SK-N-SH treated with all-trans-retinoic acid at 6 μM for 48 hours (cell line): ENCODE measurements at regions not wholly inside any gene's neighbourhood (a gene's known extent, or its start where the extent isn't known, plus 50 kb on each side); places are given as distances from the start of the nearest gene placed in this dataset.

Experiments
- ATAC-seq: fragments of 200-7000 bp; cut with Tn5 transposase; 3 replicates; pipeline ENCODE4 v1.9.1; 2020; ENCODE audit warnings: mild to moderate bottlenecking, moderate library complexity
- ARNTL ChIP-seq: fragments of 450-650 bp; formaldehyde crosslinking; IDR thresholded peaks from 2 replicates; pipeline ENCODE4 v1.5.0; 2020; ENCODE audit warnings: low read depth, mild to moderate bottlenecking, moderate library complexity, borderline replicate concordance
- BACH2 ChIP-seq: fragments of 250-450 bp; sonication (Bioruptor Pico); IDR thresholded peaks from 2 replicates; pipeline ENCODE4 v1.9.0; 2021; ENCODE audit warnings: mild to moderate bottlenecking, borderline replicate concordance
- CREB5 ChIP-seq: fragments of 250-450 bp; sonication (Bioruptor Pico); IDR thresholded peaks from 2 replicates; pipeline ENCODE4 v1.5.1; 2020; ENCODE audit warnings: low read depth, mild to moderate bottlenecking, moderate library complexity
- CSDC2 ChIP-seq: fragments of 250-450 bp; sonication (Bioruptor Pico); IDR thresholded peaks from 2 replicates; pipeline ENCODE4 v1.5.0; 2020; ENCODE audit warnings: mild to moderate bottlenecking, moderate library complexity
- CSRNP3 ChIP-seq: fragments of 250-450 bp; sonication (Bioruptor Pico); IDR thresholded peaks from 2 replicates; pipeline ENCODE4 v1.5.1; 2021; ENCODE audit warnings: mild to moderate bottlenecking, moderate library complexity
- ESRRG ChIP-seq: fragments of 250-450 bp; sonication (Bioruptor Pico); IDR thresholded peaks from 2 replicates; pipeline ENCODE4 v1.6.1; 2021; ENCODE audit warnings: mild to moderate bottlenecking
- GLIS3 ChIP-seq: fragments of 250-450 bp; sonication (Bioruptor Pico); IDR thresholded peaks from 2 replicates; pipeline ENCODE4 v1.5.0; 2020; ENCODE audit warnings: mild to moderate bottlenecking, moderate library complexity
- ISL1 ChIP-seq: fragments of 250-450 bp; sonication (Bioruptor Pico); IDR thresholded peaks from 2 replicates; pipeline ENCODE4 v2.1.2; 2022; ENCODE audit warnings: mild to moderate bottlenecking, moderate library complexity
- OSR1 ChIP-seq: fragments of 250-450 bp; sonication (Bioruptor Pico); IDR thresholded peaks from 2 replicates; pipeline ENCODE4 v1.8.0; 2022; ENCODE audit warnings: moderate library complexity, mild to moderate bottlenecking, inconsistent platforms
- PATZ1 ChIP-seq: fragments of 250-450 bp; sonication (Bioruptor Pico); IDR thresholded peaks from 2 replicates; pipeline ENCODE4 v1.8.0; 2020; ENCODE audit warnings: mild to moderate bottlenecking, moderate library complexity, borderline replicate concordance
- PPARA ChIP-seq: fragments of 250-450 bp; sonication (Bioruptor Pico); IDR thresholded peaks from 2 replicates; pipeline ENCODE4 v1.5.0; 2020; ENCODE audit warnings: mild to moderate bottlenecking, borderline replicate concordance
- RARB ChIP-seq: fragments of 250-450 bp; sonication (Bioruptor Pico); IDR thresholded peaks from 2 replicates; pipeline ENCODE4 v1.8.0; 2021; ENCODE audit warnings: mild to moderate bottlenecking, moderate library complexity
- TCF4 ChIP-seq: fragments of 250-450 bp; sonication (Bioruptor Pico); IDR thresholded peaks from 2 replicates; pipeline ENCODE4 v1.8.0; 2021; ENCODE audit warnings: mild to moderate bottlenecking, moderate library complexity, borderline replicate concordance
- TOX ChIP-seq: fragments of 250-450 bp; sonication (Bioruptor Pico); IDR thresholded peaks from 2 replicates; pipeline ENCODE4 v1.8.0; 2021; ENCODE audit warnings: mild to moderate bottlenecking, moderate library complexity, borderline replicate concordance
- TSHZ2 ChIP-seq: fragments of 250-450 bp; sonication (Bioruptor Pico); IDR thresholded peaks from 2 replicates; pipeline ENCODE4 v1.5.0; 2020; ENCODE audit warnings: mild to moderate bottlenecking, moderate library complexity
- ZC3H10 ChIP-seq: fragments of 250-450 bp; sonication (Bioruptor Pico); IDR thresholded peaks from 2 replicates; pipeline ENCODE4 v1.5.1; 2021; ENCODE audit warnings: mild to moderate bottlenecking, moderate library complexity
- ZFP3 ChIP-seq: fragments of 250-450 bp; sonication (Bioruptor Pico); IDR thresholded peaks from 2 replicates; pipeline ENCODE4 v1.5.0; 2020; ENCODE audit warnings: mild to moderate bottlenecking, moderate library complexity
- ZFP30 ChIP-seq: fragments of 450-650 bp; formaldehyde crosslinking; IDR thresholded peaks from 2 replicates; pipeline ENCODE4 v1.5.0; 2022; ENCODE audit warnings: mild to moderate bottlenecking, moderate library complexity
- ZNF565 ChIP-seq: fragments of 450-650 bp; formaldehyde crosslinking; conservative IDR thresholded peaks from 2 replicates; pipeline ENCODE4 v1.5.0; 2020; ENCODE audit warnings: low read depth, mild to moderate bottlenecking, moderate library complexity
- ZNF70 ChIP-seq: fragments of 450-650 bp; formaldehyde crosslinking; IDR thresholded peaks from 2 replicates; pipeline ENCODE4 v1.5.0; 2020; ENCODE audit warnings: mild to moderate bottlenecking, moderate library complexity
- ZNF8 ChIP-seq: fragments of 450-650 bp; formaldehyde crosslinking; IDR thresholded peaks from 2 replicates; pipeline ENCODE4 v1.5.0; 2020; ENCODE audit warnings: mild to moderate bottlenecking, moderate library complexity
- TF ChIP-seq, protein P1 (sequence below): fragments of 250-450 bp; sonication (Bioruptor Pico); IDR thresholded peaks from 2 replicates; pipeline ENCODE4 v1.8.0; 2021; ENCODE audit warnings: low read depth, mild to moderate bottlenecking, moderate library complexity, borderline replicate concordance

- ATAC-seq, result no peak
- TF ChIP-seq GLIS3 (CRISPR knock-in tag), result no peak
- TF ChIP-seq ZC3H10, result no peak
- no peak for TF ChIP-seq ESRRG
- TF ChIP-seq PATZ1, result no peak
- TF ChIP-seq RARB (CRISPR knock-in tag), result no peak
- no peak for TF ChIP-seq ZFP30
- TF ChIP-seq ISL1 (CRISPR knock-in tag), result no peak
- TF ChIP-seq, protein P1, sequence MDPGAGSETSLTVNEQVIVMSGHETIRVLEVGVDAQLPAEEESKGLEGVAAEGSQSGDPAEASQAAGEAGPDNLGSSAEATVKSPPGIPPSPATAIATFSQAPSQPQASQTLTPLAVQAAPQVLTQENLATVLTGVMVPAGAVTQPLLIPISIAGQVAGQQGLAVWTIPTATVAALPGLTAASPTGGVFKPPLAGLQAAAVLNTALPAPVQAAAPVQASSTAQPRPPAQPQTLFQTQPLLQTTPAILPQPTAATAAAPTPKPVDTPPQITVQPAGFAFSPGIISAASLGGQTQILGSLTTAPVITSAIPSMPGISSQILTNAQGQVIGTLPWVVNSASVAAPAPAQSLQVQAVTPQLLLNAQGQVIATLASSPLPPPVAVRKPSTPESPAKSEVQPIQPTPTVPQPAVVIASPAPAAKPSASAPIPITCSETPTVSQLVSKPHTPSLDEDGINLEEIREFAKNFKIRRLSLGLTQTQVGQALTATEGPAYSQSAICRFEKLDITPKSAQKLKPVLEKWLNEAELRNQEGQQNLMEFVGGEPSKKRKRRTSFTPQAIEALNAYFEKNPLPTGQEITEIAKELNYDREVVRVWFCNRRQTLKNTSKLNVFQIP, result no peak
- TF ChIP-seq CSRNP3, result no peak
- no peak for TF ChIP-seq TCF4 (CRISPR knock-in tag)
- TF ChIP-seq ZNF8 (CRISPR knock-in tag), result no peak
- TF ChIP-seq CREB5, result no peak
- TF ChIP-seq PPARA (CRISPR knock-in tag), result no peak
Measured at GRCh38 chr12:63387771-63388170, 236.8 kb upstream of the AVPR1A start.

DNA sequence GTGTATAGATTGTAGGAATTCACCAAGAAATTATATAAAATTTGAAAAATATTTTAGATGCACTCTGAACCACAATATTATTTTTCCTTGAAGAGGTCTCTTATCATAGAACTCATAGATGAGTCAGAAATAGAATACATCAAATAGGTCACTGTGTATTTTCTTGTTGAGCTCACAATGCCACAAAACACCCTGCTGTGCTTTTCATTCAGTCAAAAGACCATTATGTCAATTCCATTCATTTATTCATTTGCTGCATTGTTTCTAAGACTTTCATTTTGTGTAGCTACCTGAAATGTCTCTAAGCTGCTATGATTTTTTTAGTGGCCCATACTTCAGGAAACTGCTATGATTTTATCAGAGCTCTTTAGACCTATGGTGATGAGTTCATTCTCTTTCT, 231.9 kb upstream of the AVPR1A start:
- ATAC-seq, result no peak
- TF ChIP-seq TOX (CRISPR knock-in tag) (no peak), RARB (CRISPR knock-in tag) (no peak), ZFP30 (no peak), TSHZ2 (CRISPR knock-in tag) (no peak), ARNTL (no peak), ISL1 (CRISPR knock-in tag) (no peak), OSR1 (CRISPR knock-in tag) (no peak), ZNF70 (CRISPR knock-in tag) (no peak), GLIS3 (CRISPR knock-in tag) (no peak), CREB5 (no peak), ZNF8 (CRISPR knock-in tag) (no peak), PPARA (CRISPR knock-in tag) (no peak), ZFP3 (CRISPR knock-in tag) (no peak), PATZ1 (no peak), BACH2 (no peak), ESRRG (no peak), CSDC2 (CRISPR knock-in tag) (no peak), CSRNP3 (no peak), ZNF565 (CRISPR knock-in tag) (no peak)
- TF ChIP-seq, protein P1, result no peak
